IMR-90 (cell line): ENCODE measurements at regions not wholly inside any gene's neighbourhood (a gene's known extent, or its start where the extent isn't known, plus 50 kb on each side); places are given as distances from the start of the nearest gene placed in this dataset.

Experiments used
- ATAC-seq: fragments of 200-7000 bp; cut with Tn5 transposase; 2 replicates; pipeline ENCODE4 v1.9.1; 2020; ENCODE audit warnings: low read depth, mild to moderate bottlenecking, moderate library complexity
- BruUV-seq: library from RNA; stranded (reverse); fragments of 400-500 nt; replicated peaks from 2 replicates; lab custom pipeline; 2021; lab: Mats Ljungman, UMichigan
- CTCF ChIA-PET: fragments of 300-600 bp; formaldehyde crosslinking; extraction: SDS; loops from one replicate; lab custom pipeline; 2021; ENCODE audit warnings: antibody characterized with exemption; lab: Yijun Ruan, JAX
- POLR2A ChIA-PET: fragments of 300-600 bp; sonication (Branson Sonifier 250); formaldehyde crosslinking; loops from one replicate; lab custom pipeline; 2022; ENCODE audit warnings: antibody characterized with exemption; ENCODE audit not compliant: unreplicated experiment; lab: Charles Lee
- DNase-seq: peaks from one replicate; pipeline ENCODE4 v3.0.0; 2013
- H2AFZ ChIP-seq: replicated peaks from 2 replicates; pipeline ENCODE3; 2013; ENCODE audit warnings: low read length, mild to moderate bottlenecking; ENCODE audit not compliant: poor library complexity
- H2AK5ac ChIP-seq: 2 replicates; pipeline ENCODE4 v1.6.1; 2013; ENCODE audit warnings: low read depth, low read length, inconsistent platforms
- H2AK9ac ChIP-seq: replicated peaks from 2 replicates; pipeline ENCODE3; 2013; ENCODE audit warnings: mild to moderate bottlenecking, low read depth, low read length, moderate library complexity; ENCODE audit not compliant: poor library complexity
- H2BK120ac ChIP-seq: 2 replicates; pipeline ENCODE4 v1.6.1; 2013; ENCODE audit warnings: low read depth, low read length, inconsistent platforms
- H2BK15ac ChIP-seq: 3 replicates; pipeline ENCODE4 v1.6.1; 2013; ENCODE audit warnings: low read depth, low read length, inconsistent platforms
- H2BK20ac ChIP-seq: 2 replicates; pipeline ENCODE4 v1.6.1; 2013; ENCODE audit warnings: low read depth, mild to moderate bottlenecking, inconsistent platforms, low read length, moderate library complexity
- H2BK5ac ChIP-seq: 2 replicates; pipeline ENCODE4 v1.6.1; 2013; ENCODE audit warnings: mild to moderate bottlenecking, low read depth, low read length, inconsistent platforms; ENCODE audit not compliant: poor library complexity, severe bottlenecking
- H3K14ac ChIP-seq: replicated peaks from 2 replicates; pipeline ENCODE4 v1.6.1; 2013; ENCODE audit warnings: low read depth, low read length, inconsistent platforms
- H3K18ac ChIP-seq: 2 replicates; pipeline ENCODE4 v1.6.1; 2013; ENCODE audit warnings: low read depth, low read length, control low read depth
- H3K23ac ChIP-seq: 2 replicates; pipeline ENCODE4 v1.6.1; 2013; ENCODE audit warnings: low read depth, low read length, inconsistent platforms
- H3K27ac ChIP-seq: 2 replicates; pipeline ENCODE4 v1.5.1; 2013; ENCODE audit warnings: mild to moderate bottlenecking, control low read depth, low read length; ENCODE audit not compliant: insufficient read depth
- H3K27me3 ChIP-seq: 2 replicates; pipeline ENCODE4 v1.6.1; 2013; ENCODE audit warnings: low read length; ENCODE audit not compliant: control insufficient read depth, insufficient read depth
- H3K36me3 ChIP-seq: 2 replicates; pipeline ENCODE4 v1.6.1; 2013; ENCODE audit warnings: low read length, mixed read lengths; ENCODE audit not compliant: control insufficient read depth, insufficient read depth
- H3K4ac ChIP-seq: 2 replicates; pipeline ENCODE4 v1.6.1; 2013; ENCODE audit warnings: low read depth, low read length, inconsistent platforms
- H3K4me1 ChIP-seq: 2 replicates; pipeline ENCODE4 v1.6.1; 2013; ENCODE audit warnings: low read length, mixed read lengths; ENCODE audit not compliant: control insufficient read depth, insufficient read depth
- H3K4me2 ChIP-seq: 2 replicates; pipeline ENCODE4 v1.6.1; 2013; ENCODE audit warnings: low read depth, mild to moderate bottlenecking, control low read depth, low read length, moderate library complexity
- H3K4me3 ChIP-seq: 2 replicates; pipeline ENCODE4 v1.5.1; 2013; ENCODE audit warnings: low read depth, mild to moderate bottlenecking, control low read depth, low read length, moderate library complexity; ENCODE audit not compliant: insufficient read depth
- H3K56ac ChIP-seq: 2 replicates; pipeline ENCODE4 v1.6.1; 2013; ENCODE audit warnings: low read length, inconsistent platforms; ENCODE audit not compliant: insufficient read depth; ENCODE audit errors: extremely low read depth
- H3K79me1 ChIP-seq, 2 experiments: 2 replicates each; pipeline ENCODE4 v1.6.1; 2013; ENCODE audit warnings: low read length in 2 of 2, inconsistent platforms in 1 of 2, low read depth in 1 of 2
- H3K9ac ChIP-seq: 2 replicates; pipeline ENCODE4 v1.6.1; 2013; ENCODE audit warnings: low read depth, low read length, control low read depth
- H3K9me1 ChIP-seq: 2 replicates; pipeline ENCODE4 v1.6.1; 2013; ENCODE audit warnings: low read length, inconsistent platforms; ENCODE audit not compliant: insufficient read depth
- H3K9me3 ChIP-seq: 2 replicates; pipeline ENCODE4 v1.6.1; 2013; ENCODE audit warnings: low read length; ENCODE audit not compliant: control insufficient read depth, insufficient read depth
- H4K20me1 ChIP-seq: 2 replicates; pipeline ENCODE4 v1.6.1; 2013; ENCODE audit warnings: low read length, inconsistent platforms; ENCODE audit not compliant: insufficient read depth
- H4K5ac ChIP-seq: 2 replicates; pipeline ENCODE4 v1.6.1; 2013; ENCODE audit warnings: mild to moderate bottlenecking, low read depth, low read length, control low read depth
- H4K8ac ChIP-seq, 2 experiments: 2 replicates each; pipeline ENCODE4 v1.6.1; 2013; ENCODE audit warnings: low read depth in 2 of 2, low read length in 2 of 2, control low read depth in 1 of 2, inconsistent platforms in 1 of 2
- H4K91ac ChIP-seq: 2 replicates; pipeline ENCODE4 v1.6.1; 2013; ENCODE audit warnings: low read depth, low read length, inconsistent platforms; ENCODE audit not compliant: insufficient read depth
- CEBPB ChIP-seq: IDR thresholded peaks from 2 replicates; pipeline ENCODE4 v1.6.1; 2012; ENCODE audit warnings: low read depth, low read length, improper control_type of control experiment
- CHD1 ChIP-seq: IDR thresholded peaks from 2 replicates; pipeline ENCODE4 v1.6.1; 2012; ENCODE audit warnings: low read depth, low read length, improper control_type of control experiment
- FOS ChIP-seq: fragments of 150-350 bp; IDR thresholded peaks from 2 replicates; pipeline ENCODE4 v1.6.1; 2016; ENCODE audit warnings: low read depth, low read length
- MAZ ChIP-seq: IDR thresholded peaks from 2 replicates; pipeline ENCODE4 v1.6.1; 2012; ENCODE audit warnings: low read depth, mild to moderate bottlenecking, low read length, improper control_type of control experiment, moderate library complexity, borderline replicate concordance
- MXI1 ChIP-seq: IDR thresholded peaks from 2 replicates; pipeline ENCODE4 v1.6.1; 2012; ENCODE audit warnings: low read depth, mild to moderate bottlenecking, low read length, moderate library complexity, borderline replicate concordance
- POLR2A ChIP-seq: IDR thresholded peaks from 2 replicates; pipeline ENCODE4 v1.6.1; 2012; ENCODE audit warnings: mild to moderate bottlenecking, low read depth, low read length
- RAD21 ChIP-seq: IDR thresholded peaks from 2 replicates; pipeline ENCODE4 v1.6.1; 2012; ENCODE audit warnings: low read length, improper control_type of control experiment
- RCOR1 ChIP-seq: IDR thresholded peaks from 2 replicates; pipeline ENCODE4 v1.6.1; 2012; ENCODE audit warnings: mild to moderate bottlenecking, low read length, improper control_type of control experiment; ENCODE audit not compliant: insufficient replicate concordance
- WGBS, 2 experiments: methylation state at CpG; one replicate each; pipeline versions ENCODE4 v1.1.5 to v1.1.7; 2013; ENCODE audit warnings: missing lambda C conversion rate in 2 of 2; ENCODE audit not compliant: insufficient read length in 1 of 2; ENCODE audit errors: extremely low coverage in 2 of 2; 5-methylcytosine and 5-hydroxymethylcytosine counted together
- dilution Hi-C: fragments of 300-500 bp; cut with HindIII; formaldehyde crosslinking; loops from one replicate; pipeline ENCODE4 v1.14.3; 2018; ENCODE audit warnings: low sequenced_read_pairs; ENCODE audit not compliant: unreplicated experiment
- in situ Hi-C: fragments of 300-500 bp; cut with MboI; formaldehyde crosslinking; loops from 3 replicates; pipeline ENCODE4 v1.14.3; 2019; ENCODE audit warnings: low sequenced_read_pairs, inconsistent platforms, mixed read lengths
- intact Hi-C: fragments of 100-400 bp; cut with micrococcal nuclease; formaldehyde crosslinking; loops from 2 replicates; pipeline ENCODE4 v1.10.0; 2022
- TF ChIP-seq, protein P1 (sequence below): fragments of 150-350 bp; IDR thresholded peaks from 2 replicates; pipeline ENCODE4 v1.6.1; 2016; ENCODE audit warnings: low read depth, mild to moderate bottlenecking, low read length, moderate library complexity, borderline replicate concordance
- TF ChIP-seq, protein P2 (sequence below): conservative IDR thresholded peaks from 2 replicates; pipeline ENCODE4 v1.5.1; 2012; ENCODE audit warnings: mild to moderate bottlenecking, low read depth, low read length, improper control_type of control experiment

DNA sequence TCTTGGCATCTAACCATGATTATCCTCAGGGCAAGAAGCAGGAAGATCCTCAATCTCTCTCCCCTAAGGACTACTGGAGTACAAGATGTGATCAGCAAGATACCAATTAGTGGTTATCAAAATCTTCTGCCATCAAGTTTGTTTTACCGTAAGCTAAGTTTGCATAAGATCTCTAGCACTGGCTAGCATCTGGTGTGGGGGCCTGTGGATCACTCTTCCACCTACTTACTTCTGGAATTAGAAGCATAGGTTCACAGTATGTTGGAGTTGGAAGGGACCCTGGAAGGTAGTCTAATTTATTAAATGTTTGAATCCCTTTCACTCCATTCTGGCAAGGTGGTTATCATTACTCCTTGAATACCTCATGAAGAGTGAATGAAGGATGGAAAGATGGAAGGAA lies 93.3 kb upstream of the BANK1 start:
- Histone ChIP-seq H2AFZ (no peak overlapping the region), H3K9me3 (no peaks in the 10 kb centered on the region), H4K8ac (no peak overlapping the region), H2BK120ac (no peak overlapping the region), H4K20me1 (no peaks in the 10 kb centered on the region), H3K9ac (no peak overlapping the region), H3K18ac (no peak overlapping the region), H3K27ac (no peak overlapping the region), H3K27me3 (no peaks in the 10 kb centered on the region; the same call in 1 of the 2 replicates), H2BK5ac (no peak overlapping the region), H3K36me3 (no peaks in the 10 kb centered on the region), H3K4me3 (no peak overlapping the region), H2AK5ac (no peak overlapping the region), H3K23ac (no peak overlapping the region), H4K91ac (no peak overlapping the region), H3K4me2 (no peak overlapping the region), H3K56ac (no peak overlapping the region), H3K4ac (no peak overlapping the region), H3K9me1 (no peaks in the 10 kb centered on the region), H4K5ac (no peak overlapping the region), H3K14ac (no peak overlapping the region), H2BK15ac (no peak overlapping the region), H2AK9ac (no peak overlapping the region), H2BK20ac (no peak overlapping the region), H3K79me1 (no peaks in the 10 kb centered on the region), H3K4me1 (no peaks in the 10 kb centered on the region)
- POLR2A ChIA-PET, result no interaction called here
- ATAC-seq (no peak), DNase-seq (no peak)
- no CpG with 5 or more reads among the region's 1 CpG for WGBS, 2 experiments
- intact Hi-C loops, result no loop called here
- no TSS peak for BruUV-seq
- dilution Hi-C loops, result no loop called here
- CTCF ChIA-PET, result no interaction called here
- TF ChIP-seq CHD1 (no peak), MXI1 (no peak), FOS (no peak), CEBPB (no peak), MAZ (no peak), POLR2A (no peak), RCOR1 (no peak), RAD21 (no peak)
- TF ChIP-seq, protein P1, sequence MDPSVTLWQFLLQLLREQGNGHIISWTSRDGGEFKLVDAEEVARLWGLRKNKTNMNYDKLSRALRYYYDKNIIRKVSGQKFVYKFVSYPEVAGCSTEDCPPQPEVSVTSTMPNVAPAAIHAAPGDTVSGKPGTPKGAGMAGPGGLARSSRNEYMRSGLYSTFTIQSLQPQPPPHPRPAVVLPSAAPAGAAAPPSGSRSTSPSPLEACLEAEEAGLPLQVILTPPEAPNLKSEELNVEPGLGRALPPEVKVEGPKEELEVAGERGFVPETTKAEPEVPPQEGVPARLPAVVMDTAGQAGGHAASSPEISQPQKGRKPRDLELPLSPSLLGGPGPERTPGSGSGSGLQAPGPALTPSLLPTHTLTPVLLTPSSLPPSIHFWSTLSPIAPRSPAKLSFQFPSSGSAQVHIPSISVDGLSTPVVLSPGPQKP, result no peak
- TF ChIP-seq, protein P2, sequence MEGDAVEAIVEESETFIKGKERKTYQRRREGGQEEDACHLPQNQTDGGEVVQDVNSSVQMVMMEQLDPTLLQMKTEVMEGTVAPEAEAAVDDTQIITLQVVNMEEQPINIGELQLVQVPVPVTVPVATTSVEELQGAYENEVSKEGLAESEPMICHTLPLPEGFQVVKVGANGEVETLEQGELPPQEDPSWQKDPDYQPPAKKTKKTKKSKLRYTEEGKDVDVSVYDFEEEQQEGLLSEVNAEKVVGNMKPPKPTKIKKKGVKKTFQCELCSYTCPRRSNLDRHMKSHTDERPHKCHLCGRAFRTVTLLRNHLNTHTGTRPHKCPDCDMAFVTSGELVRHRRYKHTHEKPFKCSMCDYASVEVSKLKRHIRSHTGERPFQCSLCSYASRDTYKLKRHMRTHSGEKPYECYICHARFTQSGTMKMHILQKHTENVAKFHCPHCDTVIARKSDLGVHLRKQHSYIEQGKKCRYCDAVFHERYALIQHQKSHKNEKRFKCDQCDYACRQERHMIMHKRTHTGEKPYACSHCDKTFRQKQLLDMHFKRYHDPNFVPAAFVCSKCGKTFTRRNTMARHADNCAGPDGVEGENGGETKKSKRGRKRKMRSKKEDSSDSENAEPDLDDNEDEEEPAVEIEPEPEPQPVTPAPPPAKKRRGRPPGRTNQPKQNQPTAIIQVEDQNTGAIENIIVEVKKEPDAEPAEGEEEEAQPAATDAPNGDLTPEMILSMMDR, result no peak
- in situ Hi-C loops, result no loop called here
